BLaER1 treated with 17β-estradiol and CSF1 and Interleukin-3, amounts not matched to agents 10 nM and 100 nM (cell line): ENCODE measurements at regions not wholly inside any gene's neighbourhood (a gene's known extent, or its start where the extent isn't known, plus 50 kb on each side); places are given as distances from the start of the nearest gene placed in this dataset.
A peak's percentile ranks its signal among the peaks of the same experiment; 100 is the strongest.

ENCODE experiments used
- H3K27ac ChIP-seq, 11 experiments: shearing (Covaris generic); formaldehyde crosslinking; 2 replicates each; pipeline ENCODE4 v1.8.1; 2022
- H3K27me3 ChIP-seq, 11 experiments: shearing (Covaris generic); formaldehyde crosslinking; 2 replicates each; pipeline ENCODE4 v1.8.1; 2022
- H3K36me3 ChIP-seq, 11 experiments: shearing (Covaris generic); formaldehyde crosslinking; 2 replicates each; pipeline ENCODE4 v1.8.1; 2022
- H3K4me1 ChIP-seq, 10 experiments: shearing (Covaris generic); formaldehyde crosslinking; 2 replicates each; pipeline ENCODE4 v1.8.1; 2022
- H3K4me2 ChIP-seq, 11 experiments: shearing (Covaris generic); formaldehyde crosslinking; 2 replicates each; pipeline ENCODE4 v1.8.1; 2022
- H3K4me3 ChIP-seq, 10 experiments: shearing (Covaris generic); formaldehyde crosslinking; 2 replicates each; pipeline ENCODE4 v1.8.1; 2022
- H3K9ac ChIP-seq, 11 experiments: shearing (Covaris generic); formaldehyde crosslinking; 2 replicates each; pipeline ENCODE4 v1.8.1; 2022
- H3K9me3 ChIP-seq, 11 experiments: shearing (Covaris generic); formaldehyde crosslinking; replicated peaks in 1 of 11; 2 replicates each; pipeline ENCODE4 v1.8.1; 2022
- H4K20me1 ChIP-seq, 11 experiments: shearing (Covaris generic); formaldehyde crosslinking; 2 replicates each; pipeline ENCODE4 v1.8.1; 2022
- Cebpa-rat ChIP-seq, 11 experiments: shearing (Covaris generic); IDR thresholded peaks; 2 replicates each; pipeline ENCODE4 v1.8.1; 2022

- H3K4me2 ChIP-seq = no peak overlapping the region
- H3K36me3 ChIP-seq = no peaks in the 10 kb centered on the region
- no peaks in the 10 kb centered on the region for H3K4me1 ChIP-seq
- no peaks in the 10 kb centered on the region for H3K27me3 ChIP-seq
- H3K27ac ChIP-seq = no peak overlapping the region
- H3K4me3 ChIP-seq = no peak overlapping the region
- H3K9ac ChIP-seq = no peak overlapping the region
- H4K20me1 ChIP-seq = no peaks in the 10 kb centered on the region
- H3K9me3 ChIP-seq = peaks cover 0 to 9% (median under 1%) of the 10 kb centered on the region in 11 experiments; a peak in 8 of 22 replicates
- no peak for TF ChIP-seq Cebpa-rat (IDR thresholded peaks at IDR 0.05)
Observed at GRCh38 chr2:204012072-204012653, 75.6 kb downstream of the ICOS start.

- H3K4me2 ChIP-seq = no peak overlapping the region
- no peaks in the 10 kb centered on the region for H3K27me3 ChIP-seq
- no peak overlapping the region for H3K4me3 ChIP-seq
- H3K36me3 ChIP-seq = no peaks in the 10 kb centered on the region
- peaks cover 3 to 27% (median 18%) of the 10 kb centered on the region in 11 experiments; a peak in 15 of 22 replicates for H3K9me3 ChIP-seq
- no peak for TF ChIP-seq Cebpa-rat (IDR thresholded peaks at IDR 0.05)
- no peaks in the 10 kb centered on the region for H4K20me1 ChIP-seq
- no peak overlapping the region for H3K27ac ChIP-seq
- H3K4me1 ChIP-seq = no peaks in the 10 kb centered on the region; a peak in 1 of 20 replicates
- no peak overlapping the region for H3K9ac ChIP-seq
Observed at GRCh38 chr2:204015118-204015843, 78.7 kb downstream of the ICOS start.

- Histone ChIP-seq H4K20me1 (no peaks in the 10 kb centered on the region), H3K9me3 (peaks cover 3 to 27% (median 18%) of the 10 kb centered on the region in 11 experiments; a peak in 15 of 22 replicates), H3K36me3 (no peaks in the 10 kb centered on the region), H3K27ac (no peak overlapping the region), H3K27me3 (no peaks in the 10 kb centered on the region), H3K4me3 (no peak overlapping the region), H3K4me1 (peaks cover 0 to 12% (median 0%) of the 10 kb centered on the region in 10 experiments; a peak in 5 of 20 replicates), H3K4me2 (no peak overlapping the region), H3K9ac (no peak overlapping the region)
- TF ChIP-seq Cebpa-rat (IDR thresholded peaks at IDR 0.05) = no peak
Observed at GRCh38 chr2:204018717-204019116, 82.2 kb downstream of the ICOS start.

- Histone ChIP-seq H3K27me3 (no peaks in the 10 kb centered on the region), H3K27ac (no peak overlapping the region), H3K4me3 (no peak overlapping the region), H3K9me3 (peaks cover 3 to 27% (median 18%) of the 10 kb centered on the region in 11 experiments; a peak in 15 of 22 replicates), H3K4me2 (no peak overlapping the region), H4K20me1 (no peaks in the 10 kb centered on the region), H3K9ac (no peak overlapping the region), H3K36me3 (no peaks in the 10 kb centered on the region), H3K4me1 (peaks cover 5 to 21% (median 9%) of the 10 kb centered on the region in 10 experiments; a peak in 17 of 20 replicates)
- TF ChIP-seq Cebpa-rat (IDR thresholded peaks at IDR 0.05) = no peak
Observed at GRCh38 chr2:204019572-204020501, 83.3 kb downstream of the ICOS start.

GRCh38 chr2:204021290-204022081, 84.9 kb downstream of the ICOS start:
- no peaks in the 10 kb centered on the region for H4K20me1 ChIP-seq
- no peak overlapping the region for H3K4me3 ChIP-seq
- H3K36me3 ChIP-seq = no peaks in the 10 kb centered on the region
- H3K9me3 ChIP-seq = peaks cover 3 to 27% (median 18%) of the 10 kb centered on the region in 11 experiments; a peak in 15 of 22 replicates
- no peak overlapping the region for H3K4me2 ChIP-seq
- no peak overlapping the region for H3K9ac ChIP-seq
- no peaks in the 10 kb centered on the region for H3K27me3 ChIP-seq
- no peak for TF ChIP-seq Cebpa-rat (IDR thresholded peaks at IDR 0.05)
- no peak overlapping the region for H3K27ac ChIP-seq
- H3K4me1 ChIP-seq = peaks cover 14 to 29% (median 23%) of the 10 kb centered on the region in 10 experiments

GRCh38 chr2:204022550-204022949, 86.0 kb downstream of the ICOS start:
- H3K9me3 ChIP-seq = peaks cover 6 to 20% (median 15%) of the 10 kb centered on the region in 11 experiments; a peak in 21 of 22 replicates
- no peak overlapping the region for H3K27ac ChIP-seq
- no peak overlapping the region for H3K4me3 ChIP-seq
- H3K36me3 ChIP-seq = no peaks in the 10 kb centered on the region
- peak overlapping the region in 2 of 11 experiments; percentile 38 to 43; a peak in 1 of 22 replicates for H3K4me2 ChIP-seq
- H3K9ac ChIP-seq = no peak overlapping the region
- TF ChIP-seq Cebpa-rat (IDR thresholded peaks at IDR 0.05) = no peak
- no peaks in the 10 kb centered on the region for H3K27me3 ChIP-seq
- peaks cover 24 to 40% (median 33%) of the 10 kb centered on the region in 10 experiments for H3K4me1 ChIP-seq
- no peaks in the 10 kb centered on the region for H4K20me1 ChIP-seq

GRCh38 chr2:204023088-204023487, 86.5 kb downstream of the ICOS start:
- no peak for TF ChIP-seq Cebpa-rat (IDR thresholded peaks at IDR 0.05)
- H3K4me1 ChIP-seq = peaks cover 27 to 43% (median 35%) of the 10 kb centered on the region in 10 experiments
- H3K27ac ChIP-seq = 0 out of 22 replicates have a peak overlapping the region, but pooled peaks of 1 of the 11 experiments have one; percentile 31
- no peaks in the 10 kb centered on the region for H3K27me3 ChIP-seq
- 0 out of 22 replicates have a peak, but pooled peaks cover 0 to 4% (median 0%) of the 10 kb centered on the region in 11 experiments for H3K36me3 ChIP-seq
- H3K4me2 ChIP-seq = peak overlapping the region in 2 of 11 experiments; percentile 38 to 43; a peak in 3 of 22 replicates
- H3K9ac ChIP-seq = no peak overlapping the region
- H3K9me3 ChIP-seq = peaks cover 8 to 20% (median 15%) of the 10 kb centered on the region in 11 experiments; a peak in 21 of 22 replicates
- no peak overlapping the region for H3K4me3 ChIP-seq
- H4K20me1 ChIP-seq = no peaks in the 10 kb centered on the region

- H3K27ac ChIP-seq = peak overlapping the region in 1 of 11 experiments; percentile 92; a peak in 2 of 22 replicates
- H3K9ac ChIP-seq = no peak overlapping the region
- H3K27me3 ChIP-seq = no peaks in the 10 kb centered on the region
- H3K4me2 ChIP-seq = peak overlapping the region in 5 of 11 experiments; percentile 6 to 32 (median 25); a peak in 3 of 22 replicates
- peaks cover 27 to 43% (median 35%) of the 10 kb centered on the region in 10 experiments for H3K4me1 ChIP-seq
- H3K4me3 ChIP-seq = no peak overlapping the region
- H3K36me3 ChIP-seq = peaks cover 0 to 13% (median 0%) of the 10 kb centered on the region in 11 experiments; a peak in 2 of 22 replicates
- TF ChIP-seq Cebpa-rat (IDR thresholded peaks at IDR 0.05) = no peak
- H4K20me1 ChIP-seq = no peaks in the 10 kb centered on the region
- peaks cover 14 to 29% (median 22%) of the 10 kb centered on the region in 11 experiments; a peak in 21 of 22 replicates for H3K9me3 ChIP-seq
Observed at GRCh38 chr2:204024503-204024902, 87.9 kb downstream of the ICOS start.
